ENCODE measurements at regions not wholly inside any gene's neighbourhood (a gene's known extent, or its start where the extent isn't known, plus 50 kb on each side); places are given as distances from the start of the nearest gene placed in this dataset.
"Not testable (repeated sequence)": the region's sequence is repeated elsewhere in the genome, so short reads cannot be mapped to it uniquely, and the experiment has no call there.

GRCh38 chr11:14588681-14589080 is 54.9 kb upstream of the PDE3B start:
- Mint-ChIP-seq H3K36me3 (ENCODE audit: low read depth) (peaks cover 26% of the 10 kb centered on the region), H3K4me1 (peaks cover 6% of the 10 kb centered on the region), H3K27ac (ENCODE audit: unreplicated experiment) (no peak overlapping the region), H3K9me3 (peaks cover 6% of the 10 kb centered on the region), H3K27me3 (ENCODE audit: low read depth) (no peaks in the 10 kb centered on the region), H3K4me3 (no peak overlapping the region)
- no peak for TF ChIP-seq CTCF (conservative IDR thresholded peaks at IDR 0.05)
- no peak for DNase-seq (ENCODE audit: low read depth, low spot score)

DNA sequence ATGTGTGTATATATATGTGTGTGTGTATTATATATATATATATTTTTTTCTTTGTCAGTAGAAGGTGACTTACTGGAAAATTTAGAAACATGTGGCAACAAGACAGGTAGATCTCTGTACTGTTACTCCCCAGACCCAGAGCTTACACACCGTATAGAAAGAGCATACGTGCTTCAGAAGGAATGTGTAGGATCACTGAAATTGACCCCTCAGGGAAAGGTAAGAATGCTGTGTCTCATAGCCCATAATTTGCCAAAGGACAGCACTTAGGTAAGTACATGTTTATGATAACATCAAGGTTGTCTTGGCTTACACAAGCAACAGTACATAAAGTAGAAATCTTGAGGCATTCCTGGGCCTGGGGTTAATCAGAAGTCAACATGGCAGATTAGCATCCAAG is 54.2 kb upstream of the PDE3B start:
- H3K4me3 Mint-ChIP-seq: no peak overlapping the region
- H3K27me3 Mint-ChIP-seq (ENCODE audit: low read depth): no peaks in the 10 kb centered on the region
- H3K4me1 Mint-ChIP-seq: peaks cover 6% of the 10 kb centered on the region
- H3K27ac Mint-ChIP-seq (ENCODE audit: unreplicated experiment): no peak overlapping the region
- H3K9me3 Mint-ChIP-seq: peaks cover 7% of the 10 kb centered on the region
- H3K36me3 Mint-ChIP-seq (ENCODE audit: low read depth): peaks cover 28% of the 10 kb centered on the region
- no peak for DNase-seq (ENCODE audit: low read depth, low spot score)
- TF ChIP-seq CTCF (conservative IDR thresholded peaks at IDR 0.05): no peak

GRCh38 chr11:14591046-14591445 is 52.6 kb upstream of the PDE3B start:
- H3K27ac Mint-ChIP-seq (ENCODE audit: unreplicated experiment); DNase-seq (ENCODE audit: low read depth, low spot score); H3K4me1 Mint-ChIP-seq; H3K27me3 Mint-ChIP-seq (ENCODE audit: low read depth); H3K4me3 Mint-ChIP-seq; H3K9me3 Mint-ChIP-seq: not testable (repeated sequence)
- peaks cover 33% of the 10 kb centered on the region for H3K36me3 Mint-ChIP-seq (ENCODE audit: low read depth)

- Mint-ChIP-seq H3K4me3 (no peak overlapping the region), H3K27ac (ENCODE audit: unreplicated experiment) (no peak overlapping the region), H3K4me1 (no peaks in the 10 kb centered on the region), H3K36me3 (ENCODE audit: low read depth) (peaks cover 52% of the 10 kb centered on the region), H3K9me3 (peaks cover 25% of the 10 kb centered on the region), H3K27me3 (ENCODE audit: low read depth) (no peaks in the 10 kb centered on the region)
- no peak for DNase-seq (ENCODE audit: low read depth, low spot score)
- no peak for TF ChIP-seq CTCF (conservative IDR thresholded peaks at IDR 0.05)
Measured at GRCh38 chr11:14593671-14594070, 49.9 kb upstream of the PDE3B start.

Data from neural crest cell (in vitro differentiated cells).